Testis (tissue), 2 donors: ENCODE measurements at regions not wholly inside any gene's neighbourhood (a gene's known extent, or its start where the extent isn't known, plus 50 kb on each side); places are given as distances from the start of the nearest gene placed in this dataset.

Experiments used
- CTCF ChIP-seq, 3 experiments: fragments of 450-650 bp in 2 of 3; fragments of 200-600 bp in 1 of 3; sonication (generic) in 1 of 3; IDR thresholded peaks; one replicate each; pipeline ENCODE4 v1.5.1; 2016 to 2019; ENCODE audit warnings: antibody characterized with exemption in 3 of 3, mild to moderate bottlenecking in 2 of 3, moderate library complexity in 1 of 3
- POLR2A ChIP-seq: fragments of 450-650 bp; IDR thresholded peaks from one replicate; pipeline ENCODE4 v1.6.1; 2017; ENCODE audit warnings: antibody characterized with exemption, mild to moderate bottlenecking, moderate library complexity

GRCh38 chr12:92463171-92463570 is 239.6 kb upstream of the PLEKHG7 start:
- no peak for TF ChIP-seq CTCF (IDR thresholded peaks at IDR 0.05)
- no peak for TF ChIP-seq POLR2A
